ENCODE measurements at regions not wholly inside any gene's neighbourhood (a gene's known extent, or its start where the extent isn't known, plus 50 kb on each side); places are given as distances from the start of the nearest gene placed in this dataset.

- H3K4me1 ChIP-seq (ENCODE audit: control insufficient read depth, insufficient read depth, low read length): no peaks in the 10 kb centered on the region
- BruUV-seq (replicated peaks): no TSS peak
- ChIA-PET RAD21 (ENCODE audit: unreplicated experiment) (no interaction called here), CTCF (no interaction called here), POLR2A (no interaction called here), SMC1A (ENCODE audit: uncharacterized antibody, unreplicated experiment) (no interaction called here)
- H4K20me1 ChIP-seq (ENCODE audit: control insufficient read depth, insufficient read depth): no peaks in the 10 kb centered on the region
- ATAC-seq (no peak), FAIRE-seq (no peak), DNase-seq (ENCODE audit: low read depth, low spot score) (no peak)
- no peak overlapping the region for H3K4me3 ChIP-seq
- H3K36me3 ChIP-seq (ENCODE audit: control insufficient read depth in 2 of 2, insufficient read depth in 2 of 2, low read length in 1 of 2): no peaks in the 10 kb centered on the region
- no peak overlapping the region for H3K4me2 ChIP-seq (ENCODE audit: control insufficient read depth, insufficient read depth)
- no peaks in the 10 kb centered on the region for H3K27me3 ChIP-seq (replicated peaks in 1 of 2; ENCODE audit: control insufficient read depth in 2 of 2, insufficient read depth in 2 of 2, low read length in 1 of 2)
- intact Hi-C loops (cut with micrococcal nuclease; ENCODE audit: unreplicated experiment) (loop anchor here (2.0 kb wide), 1 partner anchor 15 kb away; no protein-coding TSS in a partner anchor), in situ Hi-C loops (cut with MboI) (no loop called here)
- TF ChIP-seq CUX1 (IDR thresholded peaks at IDR 0.05; ENCODE audit: insufficient replicate concordance, low read depth, low read length) (no peak), STAT1 (conservative IDR thresholded peaks at IDR 0.05) (no peak), RELA (IDR thresholded peaks at IDR 0.05; ENCODE audit: borderline replicate concordance, partially characterized antibody) (no peak), ZNF217 (IDR thresholded peaks at IDR 0.05) (no peak), TCF3 (IDR thresholded peaks at IDR 0.05; ENCODE audit: borderline replicate concordance, insufficient read depth, low read depth, low read length) (no peak), ZSCAN29 (IDR thresholded peaks at IDR 0.05) (no peak)
- TF ChIP-seq, protein P1, sequence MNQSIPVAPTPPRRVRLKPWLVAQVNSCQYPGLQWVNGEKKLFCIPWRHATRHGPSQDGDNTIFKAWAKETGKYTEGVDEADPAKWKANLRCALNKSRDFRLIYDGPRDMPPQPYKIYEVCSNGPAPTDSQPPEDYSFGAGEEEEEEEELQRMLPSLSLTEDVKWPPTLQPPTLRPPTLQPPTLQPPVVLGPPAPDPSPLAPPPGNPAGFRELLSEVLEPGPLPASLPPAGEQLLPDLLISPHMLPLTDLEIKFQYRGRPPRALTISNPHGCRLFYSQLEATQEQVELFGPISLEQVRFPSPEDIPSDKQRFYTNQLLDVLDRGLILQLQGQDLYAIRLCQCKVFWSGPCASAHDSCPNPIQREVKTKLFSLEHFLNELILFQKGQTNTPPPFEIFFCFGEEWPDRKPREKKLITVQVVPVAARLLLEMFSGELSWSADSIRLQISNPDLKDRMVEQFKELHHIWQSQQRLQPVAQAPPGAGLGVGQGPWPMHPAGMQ (IDR thresholded peaks at IDR 0.05; ENCODE audit: borderline replicate concordance): no peak
- no peak overlapping the region for H3K9ac ChIP-seq (ENCODE audit: control insufficient read depth, insufficient read depth, low read length)
- H3K9me3 ChIP-seq (replicated peaks; ENCODE audit: control insufficient read depth, insufficient read depth, low read length): no peaks in the 10 kb centered on the region
- H3K27ac ChIP-seq (ENCODE audit: control insufficient read depth, insufficient read depth): no peak overlapping the region
- no peak overlapping the region for H2AFZ ChIP-seq (ENCODE audit: control insufficient read depth, low read depth, low read length)
- H3K79me2 ChIP-seq (ENCODE audit: control insufficient read depth, insufficient read depth, low read length): no peaks in the 10 kb centered on the region
- WGBS (ENCODE audit: insufficient coverage, insufficient replicate concordance, low lambda C conversion rate, missing lambda C conversion rate): 6% methylated on average over 3 of the region's 3 CpGs
These were observed 546.9 kb upstream of the C9orf72 start for GRCh38 chr9:28120184-28120583.
